ENCODE measurements at regions not wholly inside any gene's neighbourhood (a gene's known extent, or its start where the extent isn't known, plus 50 kb on each side); places are given as distances from the start of the nearest gene placed in this dataset.

DNA sequence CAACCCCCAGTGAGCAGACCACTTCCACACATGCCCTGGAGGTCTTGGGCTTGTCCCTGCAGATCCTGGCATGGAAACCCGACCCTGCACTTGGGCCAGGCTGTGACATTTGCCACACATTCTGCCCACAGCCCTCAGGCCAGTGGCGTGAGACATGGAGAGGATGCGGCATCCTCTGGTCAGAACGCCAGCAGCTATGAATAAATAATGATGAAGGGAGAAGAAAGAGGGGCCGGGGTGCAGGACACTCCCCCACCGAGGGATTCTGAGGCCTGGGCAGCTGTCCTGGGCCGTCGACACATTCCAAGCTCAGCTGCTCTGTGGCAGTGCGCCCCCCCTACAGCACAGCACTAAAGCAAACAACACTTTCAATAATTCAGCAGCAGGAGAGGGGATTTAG is 148.8 kb downstream of the ENGASE start:
- TF ChIP-seq, protein P1, sequence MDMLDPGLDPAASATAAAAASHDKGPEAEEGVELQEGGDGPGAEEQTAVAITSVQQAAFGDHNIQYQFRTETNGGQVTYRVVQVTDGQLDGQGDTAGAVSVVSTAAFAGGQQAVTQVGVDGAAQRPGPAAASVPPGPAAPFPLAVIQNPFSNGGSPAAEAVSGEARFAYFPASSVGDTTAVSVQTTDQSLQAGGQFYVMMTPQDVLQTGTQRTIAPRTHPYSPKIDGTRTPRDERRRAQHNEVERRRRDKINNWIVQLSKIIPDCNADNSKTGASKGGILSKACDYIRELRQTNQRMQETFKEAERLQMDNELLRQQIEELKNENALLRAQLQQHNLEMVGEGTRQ (IDR thresholded peaks at IDR 0.05), result no peak
- no peak for TF ChIP-seq CEBPB (IDR thresholded peaks at IDR 0.05)
- TF ChIP-seq HOXA7 (CRISPR knock-in tag; IDR thresholded peaks at IDR 0.05), result no peak
- TF ChIP-seq JUN (IDR thresholded peaks at IDR 0.05), result no peak
- TF ChIP-seq, protein P2, sequence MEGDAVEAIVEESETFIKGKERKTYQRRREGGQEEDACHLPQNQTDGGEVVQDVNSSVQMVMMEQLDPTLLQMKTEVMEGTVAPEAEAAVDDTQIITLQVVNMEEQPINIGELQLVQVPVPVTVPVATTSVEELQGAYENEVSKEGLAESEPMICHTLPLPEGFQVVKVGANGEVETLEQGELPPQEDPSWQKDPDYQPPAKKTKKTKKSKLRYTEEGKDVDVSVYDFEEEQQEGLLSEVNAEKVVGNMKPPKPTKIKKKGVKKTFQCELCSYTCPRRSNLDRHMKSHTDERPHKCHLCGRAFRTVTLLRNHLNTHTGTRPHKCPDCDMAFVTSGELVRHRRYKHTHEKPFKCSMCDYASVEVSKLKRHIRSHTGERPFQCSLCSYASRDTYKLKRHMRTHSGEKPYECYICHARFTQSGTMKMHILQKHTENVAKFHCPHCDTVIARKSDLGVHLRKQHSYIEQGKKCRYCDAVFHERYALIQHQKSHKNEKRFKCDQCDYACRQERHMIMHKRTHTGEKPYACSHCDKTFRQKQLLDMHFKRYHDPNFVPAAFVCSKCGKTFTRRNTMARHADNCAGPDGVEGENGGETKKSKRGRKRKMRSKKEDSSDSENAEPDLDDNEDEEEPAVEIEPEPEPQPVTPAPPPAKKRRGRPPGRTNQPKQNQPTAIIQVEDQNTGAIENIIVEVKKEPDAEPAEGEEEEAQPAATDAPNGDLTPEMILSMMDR (IDR thresholded peaks at IDR 0.05), result no peak
- no peak for TF ChIP-seq POLR2A (IDR thresholded peaks at IDR 0.05; ENCODE audit: low read length)
- TF ChIP-seq EHF (CRISPR knock-in tag; IDR thresholded peaks at IDR 0.05), result no peak
- TF ChIP-seq, protein P3, sequence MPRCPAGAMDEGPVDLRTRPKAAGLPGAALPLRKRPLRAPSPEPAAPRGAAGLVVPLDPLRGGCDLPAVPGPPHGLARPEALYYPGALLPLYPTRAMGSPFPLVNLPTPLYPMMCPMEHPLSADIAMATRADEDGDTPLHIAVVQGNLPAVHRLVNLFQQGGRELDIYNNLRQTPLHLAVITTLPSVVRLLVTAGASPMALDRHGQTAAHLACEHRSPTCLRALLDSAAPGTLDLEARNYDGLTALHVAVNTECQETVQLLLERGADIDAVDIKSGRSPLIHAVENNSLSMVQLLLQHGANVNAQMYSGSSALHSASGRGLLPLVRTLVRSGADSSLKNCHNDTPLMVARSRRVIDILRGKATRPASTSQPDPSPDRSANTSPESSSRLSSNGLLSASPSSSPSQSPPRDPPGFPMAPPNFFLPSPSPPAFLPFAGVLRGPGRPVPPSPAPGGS (IDR thresholded peaks at IDR 0.05), result no peak
- TF ChIP-seq, protein P4, sequence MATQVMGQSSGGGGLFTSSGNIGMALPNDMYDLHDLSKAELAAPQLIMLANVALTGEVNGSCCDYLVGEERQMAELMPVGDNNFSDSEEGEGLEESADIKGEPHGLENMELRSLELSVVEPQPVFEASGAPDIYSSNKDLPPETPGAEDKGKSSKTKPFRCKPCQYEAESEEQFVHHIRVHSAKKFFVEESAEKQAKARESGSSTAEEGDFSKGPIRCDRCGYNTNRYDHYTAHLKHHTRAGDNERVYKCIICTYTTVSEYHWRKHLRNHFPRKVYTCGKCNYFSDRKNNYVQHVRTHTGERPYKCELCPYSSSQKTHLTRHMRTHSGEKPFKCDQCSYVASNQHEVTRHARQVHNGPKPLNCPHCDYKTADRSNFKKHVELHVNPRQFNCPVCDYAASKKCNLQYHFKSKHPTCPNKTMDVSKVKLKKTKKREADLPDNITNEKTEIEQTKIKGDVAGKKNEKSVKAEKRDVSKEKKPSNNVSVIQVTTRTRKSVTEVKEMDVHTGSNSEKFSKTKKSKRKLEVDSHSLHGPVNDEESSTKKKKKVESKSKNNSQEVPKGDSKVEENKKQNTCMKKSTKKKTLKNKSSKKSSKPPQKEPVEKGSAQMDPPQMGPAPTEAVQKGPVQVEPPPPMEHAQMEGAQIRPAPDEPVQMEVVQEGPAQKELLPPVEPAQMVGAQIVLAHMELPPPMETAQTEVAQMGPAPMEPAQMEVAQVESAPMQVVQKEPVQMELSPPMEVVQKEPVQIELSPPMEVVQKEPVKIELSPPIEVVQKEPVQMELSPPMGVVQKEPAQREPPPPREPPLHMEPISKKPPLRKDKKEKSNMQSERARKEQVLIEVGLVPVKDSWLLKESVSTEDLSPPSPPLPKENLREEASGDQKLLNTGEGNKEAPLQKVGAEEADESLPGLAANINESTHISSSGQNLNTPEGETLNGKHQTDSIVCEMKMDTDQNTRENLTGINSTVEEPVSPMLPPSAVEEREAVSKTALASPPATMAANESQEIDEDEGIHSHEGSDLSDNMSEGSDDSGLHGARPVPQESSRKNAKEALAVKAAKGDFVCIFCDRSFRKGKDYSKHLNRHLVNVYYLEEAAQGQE (IDR thresholded peaks at IDR 0.05), result no peak

All from A549 (cell line).